AG04450 (cell line): ENCODE measurements at regions not wholly inside any gene's neighbourhood (a gene's known extent, or its start where the extent isn't known, plus 50 kb on each side); places are given as distances from the start of the nearest gene placed in this dataset. TPM values are rescaled to one million over a fixed set of nuclear protein-coding genes. Genes with fewer than 3 reads are reported as not detected.

ENCODE experiments used
- CTCF ChIA-PET: fragments of 300-600, 350-600 bp; formaldehyde crosslinking; extraction: SDS; loops from one replicate; lab custom pipeline; 2022; ENCODE audit warnings: antibody characterized with exemption, inconsistent platforms; lab: Charles Lee
- POLR2A ChIA-PET: fragments of 350-600 bp; formaldehyde crosslinking; extraction: SDS; loops from one replicate; lab custom pipeline; 2021; ENCODE audit warnings: antibody characterized with exemption, inconsistent platforms; lab: Yijun Ruan, JAX
- DNase-seq: peaks from one replicate; pipeline ENCODE4 v3.0.0-alpha.2; 2011; ENCODE audit warnings: low read depth, low spot score
- H3K27ac ChIP-seq: one replicate; pipeline ENCODE4 v1.5.1; 2012; ENCODE audit warnings: low read depth, low read length, control low read depth
- H3K27me3 ChIP-seq: one replicate; pipeline ENCODE4 v1.6.0; 2012; ENCODE audit warnings: low read length; ENCODE audit not compliant: control insufficient read depth, insufficient read depth
- H3K4me3 ChIP-seq: 2 replicates; pipeline ENCODE4 v1.5.1; 2011; ENCODE audit warnings: mild to moderate bottlenecking, low read depth, low read length, control low read depth
- H3K9me3 ChIP-seq: 2 replicates; pipeline ENCODE4 v1.5.1; 2012; ENCODE audit warnings: low read length; ENCODE audit not compliant: control insufficient read depth, insufficient read depth
- small RNA-seq: library from RNA; depleted of rRNA; stranded (forward); fragments of <200 nt; gene quantifications from one replicate; pipeline ENCODE3, GENCODE V24; 2012; ENCODE audit warnings: low read depth; ENCODE audit not compliant: insufficient read length
- TF ChIP-seq, protein P1 (sequence below): IDR thresholded peaks from 2 replicates; pipeline ENCODE4 v1.5.1; 2011; ENCODE audit warnings: low read depth, low read length, control low read depth, inconsistent platforms

GRCh38 chr3:168155303-168155702, 59.6 kb upstream of the GOLIM4 start:
- Histone ChIP-seq H3K4me3 (no peak overlapping the region), H3K9me3 (peaks cover 7% of the 10 kb centered on the region), H3K27ac (no peak overlapping the region), H3K27me3 (no peaks in the 10 kb centered on the region)
- no peak for DNase-seq
- POLR2A ChIA-PET: no interaction called here
- TF ChIP-seq, protein P1, sequence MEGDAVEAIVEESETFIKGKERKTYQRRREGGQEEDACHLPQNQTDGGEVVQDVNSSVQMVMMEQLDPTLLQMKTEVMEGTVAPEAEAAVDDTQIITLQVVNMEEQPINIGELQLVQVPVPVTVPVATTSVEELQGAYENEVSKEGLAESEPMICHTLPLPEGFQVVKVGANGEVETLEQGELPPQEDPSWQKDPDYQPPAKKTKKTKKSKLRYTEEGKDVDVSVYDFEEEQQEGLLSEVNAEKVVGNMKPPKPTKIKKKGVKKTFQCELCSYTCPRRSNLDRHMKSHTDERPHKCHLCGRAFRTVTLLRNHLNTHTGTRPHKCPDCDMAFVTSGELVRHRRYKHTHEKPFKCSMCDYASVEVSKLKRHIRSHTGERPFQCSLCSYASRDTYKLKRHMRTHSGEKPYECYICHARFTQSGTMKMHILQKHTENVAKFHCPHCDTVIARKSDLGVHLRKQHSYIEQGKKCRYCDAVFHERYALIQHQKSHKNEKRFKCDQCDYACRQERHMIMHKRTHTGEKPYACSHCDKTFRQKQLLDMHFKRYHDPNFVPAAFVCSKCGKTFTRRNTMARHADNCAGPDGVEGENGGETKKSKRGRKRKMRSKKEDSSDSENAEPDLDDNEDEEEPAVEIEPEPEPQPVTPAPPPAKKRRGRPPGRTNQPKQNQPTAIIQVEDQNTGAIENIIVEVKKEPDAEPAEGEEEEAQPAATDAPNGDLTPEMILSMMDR: no peak
- CTCF ChIA-PET: no interaction called here

DNA sequence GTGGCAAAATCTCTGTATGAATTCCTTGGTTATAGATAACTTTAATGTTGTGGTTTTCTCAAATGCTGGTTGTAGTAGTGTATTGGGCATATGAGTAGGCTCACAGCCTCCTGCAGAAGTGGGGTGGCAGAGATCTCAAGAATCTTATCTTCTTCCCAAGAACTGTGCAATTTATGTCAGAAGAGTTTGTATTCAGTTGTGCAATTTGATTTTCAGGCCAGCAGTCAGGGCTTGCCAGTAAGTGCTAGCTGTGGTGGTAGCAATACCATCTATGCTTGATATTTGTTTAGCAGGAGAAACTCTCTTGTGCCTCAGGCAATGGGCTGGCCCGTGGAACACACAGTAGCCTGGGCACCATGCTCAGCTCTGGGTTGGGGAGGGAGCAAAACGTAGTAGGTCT, 58.4 kb upstream of the GOLIM4 start:
- Histone ChIP-seq H3K4me3 (no peak overlapping the region), H3K27ac (no peak overlapping the region), H3K27me3 (no peaks in the 10 kb centered on the region), H3K9me3 (peaks cover 7% of the 10 kb centered on the region)
- no peak for DNase-seq
- ChIA-PET CTCF (no interaction called here), POLR2A (no interaction called here)
- TF ChIP-seq, protein P1: no peak

- Histone ChIP-seq H3K9me3 (peaks cover 7% of the 10 kb centered on the region), H3K27me3 (no peaks in the 10 kb centered on the region), H3K27ac (no peak overlapping the region), H3K4me3 (no peak overlapping the region)
- CTCF ChIA-PET: no interaction called here
- TF ChIP-seq, protein P1: no peak
- DNase-seq: no peak
- POLR2A ChIA-PET: no interaction called here
Measured at GRCh38 chr3:168152149-168152548, 56.4 kb upstream of the GOLIM4 start.

Small RNA genes lying in the stretch of these regions (small RNA-seq; reads per million reads assigned to genes)
- gene MIR551B (3.2 reads per million, percentile 25 among the genes with 10 or more reads in this experiment), gene RNU2-20P (not detected)
